ENCODE measurements at regions not wholly inside any gene's neighbourhood (a gene's known extent, or its start where the extent isn't known, plus 50 kb on each side); places are given as distances from the start of the nearest gene placed in this dataset.

DNA sequence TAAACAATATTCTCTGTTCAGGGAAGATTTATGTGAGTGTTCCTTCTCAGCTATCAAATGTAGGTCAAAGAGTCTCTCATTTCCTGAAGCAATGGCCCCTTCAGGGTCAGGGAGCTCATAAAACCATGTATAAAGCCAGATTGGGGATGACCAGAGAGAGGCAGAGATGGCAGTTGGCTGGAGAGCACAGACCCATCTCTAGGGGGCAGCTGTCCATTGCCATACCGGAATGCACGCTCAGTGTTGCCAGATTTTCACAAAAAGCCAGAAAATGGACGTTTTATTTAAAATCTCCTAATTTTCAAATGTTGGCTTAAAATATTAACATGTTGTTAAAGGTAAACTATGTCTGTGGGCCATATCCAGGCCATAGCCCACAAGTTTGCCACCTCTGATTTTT, 1920.7 kb upstream of the CELF4 start:
- Histone ChIP-seq H3K4me3 (no peak overlapping the region), H3K9me3 (no peaks in the 10 kb centered on the region), H3K36me3 (no peaks in the 10 kb centered on the region), H3K4me1 (no peaks in the 10 kb centered on the region), H3K27ac (no peak overlapping the region), H3K27me3 (no peaks in the 10 kb centered on the region)
- ATAC-seq (ENCODE audit: low FRiP score in 2 of 2) (no peak), DNase-seq (no peak)
- WGBS, 2 donors = 86 to 93% methylated on average over 3 of the region's 3 CpGs
- TF ChIP-seq, protein P1, sequence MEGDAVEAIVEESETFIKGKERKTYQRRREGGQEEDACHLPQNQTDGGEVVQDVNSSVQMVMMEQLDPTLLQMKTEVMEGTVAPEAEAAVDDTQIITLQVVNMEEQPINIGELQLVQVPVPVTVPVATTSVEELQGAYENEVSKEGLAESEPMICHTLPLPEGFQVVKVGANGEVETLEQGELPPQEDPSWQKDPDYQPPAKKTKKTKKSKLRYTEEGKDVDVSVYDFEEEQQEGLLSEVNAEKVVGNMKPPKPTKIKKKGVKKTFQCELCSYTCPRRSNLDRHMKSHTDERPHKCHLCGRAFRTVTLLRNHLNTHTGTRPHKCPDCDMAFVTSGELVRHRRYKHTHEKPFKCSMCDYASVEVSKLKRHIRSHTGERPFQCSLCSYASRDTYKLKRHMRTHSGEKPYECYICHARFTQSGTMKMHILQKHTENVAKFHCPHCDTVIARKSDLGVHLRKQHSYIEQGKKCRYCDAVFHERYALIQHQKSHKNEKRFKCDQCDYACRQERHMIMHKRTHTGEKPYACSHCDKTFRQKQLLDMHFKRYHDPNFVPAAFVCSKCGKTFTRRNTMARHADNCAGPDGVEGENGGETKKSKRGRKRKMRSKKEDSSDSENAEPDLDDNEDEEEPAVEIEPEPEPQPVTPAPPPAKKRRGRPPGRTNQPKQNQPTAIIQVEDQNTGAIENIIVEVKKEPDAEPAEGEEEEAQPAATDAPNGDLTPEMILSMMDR (IDR thresholded peaks at IDR 0.05) = no peak
- TF ChIP-seq POLR2A (IDR thresholded peaks at IDR 0.05) (no peak), POLR2AphosphoS5 (IDR thresholded peaks at IDR 0.05) (no peak), EP300 (IDR thresholded peaks at IDR 0.05) (no peak)

DNA sequence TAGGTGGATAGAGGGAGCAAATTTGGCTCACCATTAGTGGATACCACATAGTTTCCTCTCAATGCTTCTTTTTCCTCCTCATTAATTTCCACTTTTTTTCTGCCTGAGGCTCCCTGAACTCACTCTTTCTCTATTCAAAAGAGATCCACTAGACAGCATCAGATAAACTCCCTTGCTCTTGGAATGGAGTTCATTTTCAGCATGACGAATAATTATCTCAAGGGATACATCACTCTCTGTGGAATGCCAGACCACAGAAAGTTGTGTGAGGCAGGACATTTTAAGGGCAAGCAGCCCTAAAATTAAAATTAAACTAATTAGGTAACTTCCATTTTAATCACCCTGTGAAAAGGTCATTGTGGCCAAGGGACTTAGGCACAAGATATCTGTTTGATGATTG, 1920.1 kb upstream of the CELF4 start:
- Histone ChIP-seq H3K36me3 (no peaks in the 10 kb centered on the region), H3K4me1 (no peaks in the 10 kb centered on the region), H3K4me3 (no peak overlapping the region), H3K27me3 (no peaks in the 10 kb centered on the region), H3K9me3 (no peaks in the 10 kb centered on the region), H3K27ac (no peak overlapping the region)
- ATAC-seq (ENCODE audit: low FRiP score in 2 of 2) = no peak
- no peak for TF ChIP-seq EP300 (IDR thresholded peaks at IDR 0.05)
- TF ChIP-seq POLR2A (IDR thresholded peaks at IDR 0.05) = no peak
- TF ChIP-seq, protein P1 (IDR thresholded peaks at IDR 0.05) = no peak
- WGBS, 2 donors = 0 to 86% methylated on average over 1 of the region's 1 CpG
- DNase-seq = no peak

DNA sequence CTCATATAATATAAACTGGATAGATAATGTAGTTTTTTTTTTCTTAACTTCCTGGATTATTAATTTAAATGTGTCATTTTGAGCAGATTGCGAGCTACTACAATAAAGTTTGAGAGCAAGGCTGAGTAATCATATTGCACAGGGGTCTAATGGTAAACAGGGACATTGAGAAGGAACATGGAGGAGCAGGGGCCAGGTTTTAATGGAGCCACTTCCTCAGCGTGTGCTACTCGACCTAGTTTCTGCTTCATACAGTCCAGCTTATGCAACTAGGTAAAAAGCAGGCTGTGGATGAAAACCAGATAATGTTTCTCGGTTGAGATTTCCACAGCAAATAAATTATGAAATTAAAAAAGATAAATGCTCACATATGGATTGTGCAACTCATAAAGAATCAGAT, 1915.7 kb upstream of the CELF4 start:
- WGBS, 2 donors = 43 to 63% methylated on average over 4 of the region's 4 CpGs

DNA sequence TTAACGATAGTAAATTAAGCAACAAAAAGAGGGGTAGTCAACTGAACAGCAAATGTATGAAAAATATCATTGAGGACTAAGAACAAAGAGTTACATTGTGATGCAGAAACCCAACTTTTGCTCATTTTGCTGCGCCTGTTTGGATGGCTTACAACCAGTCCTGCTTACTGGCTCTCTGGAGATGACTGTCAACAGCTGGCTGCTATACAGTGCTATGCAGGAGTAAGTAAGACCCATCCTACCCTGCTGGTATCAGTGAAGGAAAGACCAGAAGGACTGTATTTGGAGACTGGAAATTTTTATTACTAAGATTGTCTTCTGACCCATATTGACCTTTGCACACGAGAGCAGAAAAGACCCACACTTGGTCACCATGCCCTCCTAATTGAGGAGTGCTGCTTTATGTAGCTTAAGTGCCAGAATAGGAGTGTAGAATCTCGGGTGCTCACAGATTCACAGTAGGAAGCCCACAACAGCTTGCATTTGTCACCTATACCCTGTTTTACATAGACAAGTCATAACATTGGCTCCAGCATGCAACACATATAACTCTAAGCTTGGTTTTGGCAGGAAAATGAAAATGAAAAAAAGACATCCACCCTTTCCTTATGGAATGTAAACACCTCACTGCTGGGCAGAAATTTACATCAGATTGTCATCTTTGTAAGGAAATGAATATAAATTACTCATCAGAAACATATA, 1915.0 kb upstream of the CELF4 start:
- ATAC-seq (ENCODE audit: low FRiP score in 2 of 2) = no peak
- WGBS, 2 donors = 66 to 67% methylated on average over 4 of the region's 4 CpGs
- Histone ChIP-seq H3K27ac (no peak overlapping the region), H3K4me1 (no peaks in the 10 kb centered on the region), H3K36me3 (no peaks in the 10 kb centered on the region), H3K27me3 (no peaks in the 10 kb centered on the region), H3K9me3 (no peaks in the 10 kb centered on the region), H3K4me3 (no peak overlapping the region)
- TF ChIP-seq POLR2AphosphoS5 (IDR thresholded peaks at IDR 0.05) (no peak), EP300 (IDR thresholded peaks at IDR 0.05) (no peak), POLR2A (IDR thresholded peaks at IDR 0.05) (no peak)
- TF ChIP-seq, protein P1 (IDR thresholded peaks at IDR 0.05) = no peak
- no peak for DNase-seq

More for the DNA sequence above, 1915.7 kb upstream of the CELF4 start:
- Histone ChIP-seq H3K27ac (no peak overlapping the region), H3K36me3 (no peaks in the 10 kb centered on the region), H3K9me3 (no peaks in the 10 kb centered on the region), H3K4me3 (no peak overlapping the region), H3K27me3 (no peaks in the 10 kb centered on the region), H3K4me1 (no peaks in the 10 kb centered on the region)
- DNase-seq = no peak
- TF ChIP-seq EP300 (IDR thresholded peaks at IDR 0.05) = no peak
- TF ChIP-seq, protein P1 (IDR thresholded peaks at IDR 0.05) = no peak
- TF ChIP-seq POLR2AphosphoS5 (IDR thresholded peaks at IDR 0.05) = no peak
- TF ChIP-seq POLR2A (IDR thresholded peaks at IDR 0.05) = no peak
- ATAC-seq (ENCODE audit: low FRiP score in 2 of 2) = no peak

DNA sequence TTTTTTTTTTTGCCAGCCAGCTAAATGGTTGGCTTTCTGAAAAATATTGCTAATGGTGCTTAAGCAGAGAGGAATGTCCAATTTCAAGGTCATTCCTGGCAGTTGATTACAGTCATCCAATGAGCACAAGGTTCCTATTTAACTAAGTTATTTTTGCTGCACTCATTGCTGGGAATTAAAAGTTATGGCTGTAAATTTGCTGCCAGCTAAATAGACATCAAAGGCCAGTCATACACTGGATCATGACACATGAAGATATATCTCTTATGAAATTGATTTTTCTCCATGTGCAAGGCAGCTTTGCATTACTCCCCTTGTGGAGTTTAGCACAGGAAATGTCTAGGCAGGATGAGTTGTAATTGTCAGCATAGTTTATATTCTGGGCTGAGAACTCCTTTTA, 1898.4 kb upstream of the CELF4 start:
- Histone ChIP-seq H3K27me3 (no peaks in the 10 kb centered on the region), H3K27ac (no peak overlapping the region), H3K36me3 (no peaks in the 10 kb centered on the region), H3K4me3 (no peak overlapping the region), H3K4me1 (no peaks in the 10 kb centered on the region), H3K9me3 (no peaks in the 10 kb centered on the region)
- no peak for ATAC-seq (ENCODE audit: low FRiP score in 2 of 2)
- TF ChIP-seq POLR2A (IDR thresholded peaks at IDR 0.05) (no peak), EP300 (IDR thresholded peaks at IDR 0.05) (no peak), POLR2AphosphoS5 (IDR thresholded peaks at IDR 0.05) (no peak)
- TF ChIP-seq, protein P1 (IDR thresholded peaks at IDR 0.05) = no peak
- no peak for DNase-seq
